ELF-1 (cell line): ENCODE measurements at regions not wholly inside any gene's neighbourhood (a gene's known extent, or its start where the extent isn't known, plus 50 kb on each side); places are given as distances from the start of the nearest gene placed in this dataset.
"Not testable (repeated sequence)": the region's sequence is repeated elsewhere in the genome, so short reads cannot be mapped to it uniquely, and the experiment has no call there.

Source experiments
- DNase-seq: peaks from one replicate; pipeline ENCODE4 v3.0.0-alpha.2; 2016; ENCODE audit warnings: low read depth, low spot score

DNA sequence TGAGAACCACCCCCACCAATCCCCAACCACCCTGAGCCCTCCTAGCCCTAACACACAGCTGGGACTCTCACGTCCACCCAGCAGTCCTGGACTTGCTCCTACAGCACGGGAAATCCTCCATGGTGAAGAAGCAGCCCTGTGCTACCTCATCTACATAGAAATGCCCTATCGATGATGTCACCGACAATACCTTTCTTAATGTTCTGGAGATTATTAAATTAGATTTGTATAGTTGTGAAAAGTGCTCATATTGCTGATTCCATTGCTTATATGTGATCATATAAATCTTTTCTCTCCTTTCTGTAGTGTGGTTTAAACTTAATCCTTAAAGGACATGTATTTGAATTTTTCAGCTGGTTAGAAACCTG, 97.1 kb downstream of the PPIAL4G start:
- DNase-seq = not testable (repeated sequence)

GRCh38 chr1:148385371-148386030, 97.6 kb downstream of the PPIAL4G start:
- peak; percentile 3 for DNase-seq

GRCh38 chr1:148383966-148384365, 99.1 kb downstream of the PPIAL4G start:
- peak; percentile 10 for DNase-seq

DNA sequence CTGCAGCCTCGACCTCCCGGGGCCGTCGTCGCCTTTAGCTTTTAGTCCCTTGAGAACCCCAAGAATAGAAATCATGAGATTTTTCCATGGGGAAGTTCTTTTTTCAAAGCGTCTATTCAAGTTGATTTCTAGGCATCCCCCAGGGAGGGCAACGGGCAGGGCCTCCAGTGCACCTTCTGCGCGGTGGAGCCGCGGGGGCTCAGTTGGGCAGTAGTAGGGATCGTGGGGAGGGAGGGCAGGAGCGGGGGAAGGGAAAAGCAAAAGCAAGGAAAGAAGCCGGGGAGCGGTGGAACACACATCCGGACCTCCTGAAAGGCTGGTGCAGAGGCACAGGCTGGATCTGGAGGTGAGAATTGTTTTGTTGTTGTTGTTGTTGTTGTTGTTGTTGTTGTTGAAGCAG, 103.4 kb downstream of the PPIAL4G start:
- no peak for DNase-seq

DNA sequence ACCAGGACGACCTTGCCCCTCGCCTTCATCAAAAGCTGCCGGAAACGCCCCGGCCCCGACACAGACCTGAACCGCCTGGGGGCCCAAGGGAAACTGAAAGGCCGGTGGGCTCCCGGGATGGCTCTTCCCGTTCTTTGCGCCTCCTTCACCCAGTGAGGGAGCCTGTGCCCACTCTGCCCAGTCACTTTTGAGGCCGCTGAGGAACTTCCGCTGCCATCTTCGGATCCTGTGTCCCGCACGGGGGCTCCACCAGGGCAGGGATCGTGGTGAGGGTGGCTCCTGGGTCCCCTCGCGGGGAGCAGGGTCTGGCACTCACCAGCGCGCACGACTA, 104.0 kb downstream of the PPIAL4G start:
- DNase-seq = peak; percentile 53

DNA sequence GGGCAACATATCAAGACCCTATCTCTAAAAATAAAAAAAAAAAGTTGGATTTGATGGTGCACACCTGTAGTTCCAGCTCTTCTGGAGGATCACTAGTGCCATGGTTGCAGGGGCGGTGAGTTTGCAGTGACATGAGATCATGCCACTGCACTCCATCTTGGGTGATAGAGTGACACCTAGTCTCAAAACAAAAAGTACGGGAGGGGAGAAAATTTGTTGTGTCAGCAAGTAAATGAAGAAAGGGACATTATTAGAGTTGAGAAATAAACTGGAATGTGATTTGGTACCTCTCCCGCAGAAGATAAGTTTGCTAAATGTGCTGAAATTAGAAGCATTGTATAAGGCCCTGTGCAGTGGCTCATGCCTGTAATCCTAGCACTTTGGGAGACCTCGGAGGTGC, 105.1 kb downstream of the PPIAL4G start:
- DNase-seq = not testable (repeated sequence)

DNA sequence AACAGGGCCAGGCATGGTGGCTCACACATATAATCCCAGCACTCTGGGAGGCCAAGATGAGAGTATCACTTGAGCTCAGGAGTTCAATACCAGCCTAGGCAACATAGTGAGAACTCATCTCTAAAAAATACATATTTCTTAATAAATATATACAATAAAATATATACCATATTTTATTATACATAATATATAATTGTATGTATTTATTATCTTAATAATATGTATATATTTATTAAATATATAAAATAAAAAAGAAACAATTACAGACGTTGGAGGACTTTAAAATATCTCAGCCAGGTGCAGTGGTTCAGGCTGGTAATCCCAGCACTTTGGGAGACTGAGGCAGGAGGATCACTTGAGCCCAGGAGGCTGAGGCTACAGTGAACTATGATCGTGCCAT, 106.1 kb downstream of the PPIAL4G start:
- DNase-seq = not testable (repeated sequence)

DNA sequence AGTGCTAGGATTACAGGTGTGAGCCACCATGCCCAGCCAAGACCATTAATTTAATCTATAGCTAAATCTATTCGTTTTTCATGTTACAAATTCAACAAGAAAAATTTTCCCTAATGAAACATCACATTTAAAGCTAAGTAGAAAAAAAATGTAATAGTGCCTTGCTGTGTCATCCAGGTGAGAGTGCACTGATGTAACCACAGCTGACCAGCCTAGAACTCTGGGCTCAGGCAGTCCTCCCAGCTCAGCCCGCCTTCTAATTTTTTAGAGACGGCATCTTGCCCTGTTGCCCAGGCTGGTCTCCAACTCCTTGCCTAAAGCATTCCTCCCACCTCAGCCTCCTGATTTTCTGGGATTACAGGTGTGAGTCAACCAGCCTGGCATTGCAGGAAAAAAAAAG, 109.0 kb downstream of the PPIAL4G start:
- no peak for DNase-seq

DNA sequence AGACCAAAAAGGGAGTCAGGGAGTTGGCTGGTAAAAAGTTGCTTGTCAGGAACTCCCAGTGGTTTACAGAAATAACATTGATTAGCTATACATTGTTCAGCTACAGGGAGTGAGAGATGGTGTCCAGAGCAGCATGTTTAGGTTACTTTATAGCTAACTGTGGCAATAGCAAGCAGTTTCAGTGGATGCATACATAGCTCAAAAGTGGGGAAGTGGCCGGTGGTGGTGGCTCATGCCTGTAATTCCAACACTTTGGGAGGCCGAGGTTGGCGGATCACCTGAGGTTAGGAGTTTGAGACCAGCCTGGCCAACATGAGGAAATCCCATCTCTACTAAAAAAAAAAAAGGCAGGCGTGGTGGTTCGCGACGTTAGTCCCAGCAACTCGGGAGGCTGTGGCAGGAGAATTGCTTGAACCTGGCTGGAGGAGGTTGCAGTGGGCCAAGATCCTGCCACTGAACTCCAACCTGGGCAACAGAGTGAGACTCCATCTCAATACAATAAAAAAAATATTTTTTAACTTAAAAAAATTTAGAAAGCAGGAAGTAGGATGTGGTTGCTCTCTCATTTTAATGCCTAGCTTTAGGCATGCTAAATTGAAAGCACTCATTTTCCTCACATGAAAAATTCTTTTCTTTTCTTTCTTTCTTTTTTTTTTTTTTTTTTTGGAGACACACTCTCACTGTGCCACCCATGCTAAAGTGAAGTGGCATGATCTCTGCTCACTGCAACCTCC, 109.7 kb downstream of the PPIAL4G start:
- no peak for DNase-seq

GRCh38 chr1:148372731-148373130, 110.4 kb downstream of the PPIAL4G start:
- DNase-seq = no peak

DNA sequence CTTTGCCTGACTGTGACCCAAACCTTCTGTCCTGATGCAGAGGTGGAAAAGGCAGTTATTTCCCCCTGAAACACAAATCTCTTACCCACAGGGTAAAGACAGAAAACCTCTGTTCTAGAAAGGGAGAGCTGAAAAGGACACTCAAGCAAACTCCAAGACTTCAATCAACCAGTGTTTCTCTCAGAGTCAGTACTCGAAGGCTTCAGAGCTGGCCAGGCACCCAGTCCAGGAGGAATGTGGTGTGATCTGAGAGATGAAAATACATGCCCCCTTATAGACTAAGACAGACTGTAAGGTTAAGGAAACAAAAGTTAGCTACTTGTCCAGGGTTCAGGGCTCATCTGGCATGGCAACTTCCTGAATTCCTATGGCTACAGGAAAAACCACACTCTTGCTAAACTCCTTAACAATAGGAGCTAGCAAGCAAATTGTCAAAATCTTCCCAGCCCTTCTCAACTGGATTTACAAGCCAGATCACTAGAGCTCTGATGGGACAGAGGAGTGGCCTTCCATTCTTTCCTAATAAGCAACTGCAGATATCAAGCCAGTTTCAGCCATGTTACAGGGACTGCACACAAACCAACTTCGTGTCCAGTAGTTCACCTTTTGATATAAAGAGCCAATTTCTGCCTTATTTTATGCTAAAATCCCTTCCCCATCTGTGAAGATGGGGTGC, 110.9 kb downstream of the PPIAL4G start:
- peak; percentile 5 for DNase-seq

DNA sequence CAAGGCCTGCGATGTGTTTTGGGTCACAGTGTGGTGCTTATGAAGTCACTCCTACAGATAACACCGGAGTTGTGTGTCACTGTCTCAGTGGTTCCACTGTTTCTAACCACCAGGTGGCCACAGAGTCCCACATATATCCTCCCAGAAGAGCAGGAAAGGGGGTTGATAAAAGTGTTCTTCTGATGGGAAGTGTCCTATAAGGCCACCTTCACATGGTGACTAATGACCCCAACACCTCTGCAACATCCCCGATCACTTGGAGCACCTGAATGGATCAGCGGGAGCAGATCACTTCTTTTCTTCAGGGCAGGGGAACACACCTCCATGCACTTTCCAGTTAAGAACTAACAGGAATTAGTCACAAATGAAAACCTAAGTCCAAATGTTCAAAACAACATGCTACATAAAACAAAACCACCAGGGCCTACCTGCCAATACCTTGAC, 111.5 kb downstream of the PPIAL4G start:
- DNase-seq = peak; percentile 78

DNA sequence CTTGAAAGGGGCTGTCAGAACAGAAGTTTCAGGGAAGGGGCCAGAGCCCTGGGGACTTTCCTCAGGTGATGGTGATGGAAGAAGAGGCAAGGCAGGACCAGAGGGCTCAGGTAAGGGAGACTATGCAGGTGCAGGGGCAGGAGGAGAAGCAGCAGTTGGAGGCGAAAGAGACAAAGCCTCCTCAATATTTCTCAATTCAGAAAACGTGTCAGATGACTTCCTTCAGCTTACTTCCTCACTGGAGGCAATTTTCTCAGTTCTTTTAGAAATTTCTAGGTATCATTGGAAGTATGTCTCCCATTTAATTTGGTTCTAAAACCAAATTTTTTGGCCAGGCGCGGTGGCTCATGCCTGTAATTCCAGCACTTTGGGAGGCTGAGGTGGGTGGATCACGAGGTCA, 112.4 kb downstream of the PPIAL4G start:
- not testable (repeated sequence) for DNase-seq

DNA sequence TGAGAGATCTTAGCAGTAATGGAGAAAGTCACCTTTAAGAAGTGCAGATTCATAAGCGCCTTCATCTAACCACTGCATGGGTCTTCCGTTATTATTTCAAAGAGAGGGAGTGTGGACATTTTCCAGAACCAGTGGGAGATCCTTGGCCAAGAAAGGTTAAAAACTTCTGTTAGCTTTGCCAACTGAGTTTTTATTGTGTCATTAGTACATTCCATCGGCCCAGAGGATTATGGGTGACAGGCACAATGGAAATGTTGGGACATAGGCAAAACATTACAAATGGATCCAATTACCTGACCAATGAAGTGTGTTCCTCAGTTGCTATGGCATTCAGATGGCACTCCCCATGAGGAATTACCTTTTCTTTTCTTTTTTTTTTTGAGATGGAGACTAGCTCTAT, 115.5 kb downstream of the PPIAL4G start:
- no peak for DNase-seq

- DNase-seq = not testable (repeated sequence)
These were observed 116.9 kb downstream of the PPIAL4G start for GRCh38 chr1:148366136-148366753.

- DNase-seq = not testable (repeated sequence)
These were observed 118.0 kb downstream of the PPIAL4G start for GRCh38 chr1:148365151-148365550.

DNA sequence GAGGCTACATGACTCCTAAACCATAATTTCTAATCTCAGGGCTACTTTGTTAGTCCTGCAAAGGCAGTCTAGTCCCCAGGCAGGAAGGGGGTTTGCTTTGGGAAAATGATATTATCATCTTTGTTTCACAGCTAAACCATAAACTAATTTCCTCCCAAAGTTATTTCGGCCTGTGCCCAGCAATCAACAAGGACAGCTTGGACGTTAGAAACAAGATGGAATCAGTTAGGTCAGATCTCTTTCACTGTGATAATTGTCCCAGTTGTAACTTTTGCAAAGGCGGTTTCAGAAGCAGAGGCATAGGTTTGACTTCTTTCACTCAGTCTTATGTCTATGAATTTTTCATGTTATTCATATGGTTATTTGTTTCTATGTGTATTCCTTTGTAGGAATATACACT, 119.1 kb downstream of the PPIAL4G start:
- not testable (repeated sequence) for DNase-seq

DNA sequence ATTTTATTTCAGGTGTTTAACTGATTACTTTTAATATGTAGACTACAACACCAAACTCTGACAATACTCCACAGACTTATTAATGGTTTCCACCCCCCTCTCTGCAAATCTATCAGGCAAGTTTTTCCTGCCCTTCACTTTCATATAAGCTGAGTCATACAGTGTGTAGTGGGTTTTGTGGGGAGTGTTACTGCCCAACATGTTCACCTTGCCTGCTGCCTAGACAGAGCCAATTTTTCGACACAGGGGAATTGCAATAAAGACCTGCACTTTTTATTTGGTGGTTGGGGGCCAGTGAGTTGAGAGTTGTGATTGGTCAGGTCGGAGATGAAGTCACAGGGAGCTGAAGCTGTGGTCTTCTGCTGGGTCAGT, 119.7 kb downstream of the PPIAL4G start:
- DNase-seq = no peak

GRCh38 chr1:148362626-148363438, 120.3 kb downstream of the PPIAL4G start:
- DNase-seq = peak; percentile 79

DNA sequence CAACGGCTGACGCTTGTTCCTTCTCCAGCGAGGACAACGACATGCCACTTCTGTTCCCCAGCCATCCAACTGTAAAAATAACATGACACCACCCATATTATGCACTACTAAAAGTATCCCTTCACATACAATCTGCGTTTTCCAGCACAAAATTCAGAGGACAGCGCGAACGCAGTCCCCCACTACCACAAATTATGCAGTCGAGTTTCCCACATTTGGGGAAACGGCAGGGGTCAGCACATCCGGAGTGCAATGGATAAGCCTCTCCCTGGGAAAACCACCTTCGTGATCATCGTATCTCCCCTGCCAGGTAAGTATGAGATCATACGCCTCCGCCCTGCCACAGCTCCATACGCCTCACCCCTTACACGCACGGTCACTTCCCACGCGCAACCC, 120.9 kb downstream of the PPIAL4G start:
- peak; percentile 38 for DNase-seq

DNA sequence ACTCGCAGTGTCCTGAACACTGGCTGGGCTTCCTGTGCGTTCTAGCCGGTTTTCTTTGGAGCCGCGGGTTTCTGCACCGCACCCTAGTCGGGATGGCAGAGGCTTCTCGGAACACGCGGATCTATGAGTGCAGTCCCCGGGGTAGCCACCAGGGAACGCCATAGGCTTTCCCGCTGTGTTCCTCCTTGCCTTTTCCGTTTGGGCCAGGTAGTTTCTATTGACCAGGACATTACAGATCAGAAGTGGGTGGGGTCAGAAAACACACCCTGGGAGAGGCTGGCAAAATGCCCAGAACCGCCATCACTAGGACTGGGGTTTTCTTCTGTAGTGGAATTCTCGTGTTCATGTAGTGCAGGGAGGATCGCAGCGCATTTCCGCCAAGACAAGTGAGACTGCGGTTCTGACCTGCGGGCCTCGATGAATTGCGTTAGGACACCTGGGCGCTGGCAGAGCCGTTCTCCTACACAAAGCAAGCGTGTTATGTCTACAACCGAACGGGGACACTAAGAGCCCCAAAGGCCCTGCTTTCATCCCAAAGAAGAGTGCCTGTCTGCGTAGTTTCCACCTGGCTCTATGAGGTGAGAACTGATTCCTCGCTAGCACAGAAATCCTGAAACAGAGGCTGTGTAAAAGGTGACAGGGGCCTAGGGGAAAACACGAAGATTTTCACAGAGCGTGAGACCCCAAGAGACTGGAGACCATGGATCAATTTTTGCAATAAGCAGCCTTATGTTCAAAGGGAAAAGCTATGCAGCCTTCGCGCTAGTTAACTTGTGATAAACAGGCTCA, 121.5 kb downstream of the PPIAL4G start:
- DNase-seq = peak; percentile 83
